Testis (tissue), 2 donors: ENCODE measurements at regions not wholly inside any gene's neighbourhood (a gene's known extent, or its start where the extent isn't known, plus 50 kb on each side); places are given as distances from the start of the nearest gene placed in this dataset.

ENCODE experiments used
- CTCF ChIP-seq, 3 experiments: fragments of 450-650 bp in 2 of 3; fragments of 200-600 bp in 1 of 3; sonication (generic) in 1 of 3; IDR thresholded peaks; one replicate each; pipeline ENCODE4 v1.5.1; 2016 to 2019; ENCODE audit warnings: antibody characterized with exemption in 3 of 3, mild to moderate bottlenecking in 2 of 3, moderate library complexity in 1 of 3
- POLR2A ChIP-seq: fragments of 450-650 bp; IDR thresholded peaks from one replicate; pipeline ENCODE4 v1.6.1; 2017; ENCODE audit warnings: antibody characterized with exemption, mild to moderate bottlenecking, moderate library complexity

GRCh38 chr3:163622384-163622783 lies 1455.9 kb downstream of the SI start:
- TF ChIP-seq CTCF (IDR thresholded peaks at IDR 0.05) (no peak), POLR2A (no peak)
